Panc1 (cell line): ENCODE measurements at regions not wholly inside any gene's neighbourhood (a gene's known extent, or its start where the extent isn't known, plus 50 kb on each side); places are given as distances from the start of the nearest gene placed in this dataset.

Experiments
- ATAC-seq: fragments of 200-7000 bp; cut with Tn5 transposase; 2 replicates; pipeline ENCODE4 v1.9.1; 2020; ENCODE audit warnings: mild to moderate bottlenecking, moderate library complexity
- BruUV-seq: library from RNA; stranded (reverse); fragments of 400-500 nt; replicated peaks from 2 replicates; lab custom pipeline; 2021; lab: Mats Ljungman, UMichigan
- CTCF ChIA-PET: fragments of 300-600 bp; sonication (Branson Sonifier 250); formaldehyde crosslinking; loops from one replicate; lab custom pipeline; 2022; ENCODE audit warnings: antibody characterized with exemption; lab: Charles Lee
- POLR2A ChIA-PET: fragments of 300-600 bp; sonication (Branson Sonifier 250); formaldehyde crosslinking; loops from one replicate; lab custom pipeline; 2022; ENCODE audit warnings: antibody characterized with exemption; lab: Charles Lee
- DNase-seq: peaks from one replicate; pipeline ENCODE4 v3.0.0-alpha.2; 2010; ENCODE audit warnings: low read depth, low spot score
- H3K27ac ChIP-seq: 2 replicates; pipeline ENCODE4 v1.5.1; 2011; ENCODE audit warnings: mild to moderate bottlenecking, low read length, inconsistent platforms
- H3K27me3 ChIP-seq: fragments of 200-500 bp; sonication (Bioruptor generic); 2 replicates; pipeline ENCODE4 v1.6.0; 2014; ENCODE audit warnings: low read length, inconsistent platforms; ENCODE audit not compliant: control insufficient read depth, insufficient read depth
- H3K36me3 ChIP-seq: fragments of 200-500 bp; sonication (Bioruptor generic); 2 replicates; pipeline ENCODE4 v1.5.1; 2014; ENCODE audit warnings: inconsistent platforms, mild to moderate bottlenecking, low read length, moderate library complexity; ENCODE audit not compliant: control insufficient read depth, insufficient read depth
- H3K4me1 ChIP-seq: 2 replicates; pipeline ENCODE4 v1.5.1; 2011; ENCODE audit warnings: inconsistent platforms, mild to moderate bottlenecking, low read length, moderate library complexity; ENCODE audit not compliant: control insufficient read depth, insufficient read depth
- H3K4me3 ChIP-seq, 2 experiments: 2 replicates each; pipeline ENCODE4 v1.5.1; 2011 to 2012; ENCODE audit warnings: low read depth in 2 of 2, low read length in 2 of 2, mild to moderate bottlenecking in 2 of 2, inconsistent platforms in 1 of 2, moderate library complexity in 1 of 2
- H3K9me3 ChIP-seq: fragments of 200-500 bp; sonication (Bioruptor generic); 2 replicates; pipeline ENCODE4 v1.5.1; 2014; ENCODE audit warnings: low read depth, mild to moderate bottlenecking, inconsistent platforms, low read length, moderate library complexity; ENCODE audit not compliant: control insufficient read depth, insufficient read depth
- CTCF ChIP-seq: fragments of 450-650 bp; IDR thresholded peaks from 2 replicates; pipeline ENCODE4 v1.5.1; 2017; ENCODE audit warnings: mild to moderate bottlenecking
- POLR2AphosphoS5 ChIP-seq: IDR thresholded peaks from 2 replicates; pipeline ENCODE4 v1.6.1; 2012; ENCODE audit warnings: mild to moderate bottlenecking, low read depth, low read length, moderate library complexity
- REST ChIP-seq, 2 experiments: IDR thresholded peaks; 2 replicates each; pipeline ENCODE4 v1.6.1; 2011 to 2012; ENCODE audit warnings: low read depth in 2 of 2, control low read depth in 1 of 2, low read length in 1 of 2, mild to moderate bottlenecking in 1 of 2, moderate library complexity in 1 of 2; ENCODE audit not compliant: insufficient read depth in 1 of 2
- SIN3A ChIP-seq: IDR thresholded peaks from 2 replicates; pipeline ENCODE4 v1.6.1; 2012; ENCODE audit warnings: low read depth, mild to moderate bottlenecking, low read length, moderate library complexity, borderline replicate concordance; ENCODE audit not compliant: insufficient read depth
- TCF7L2 ChIP-seq: IDR thresholded peaks from 2 replicates; pipeline ENCODE4 v1.6.1; 2011; ENCODE audit warnings: mild to moderate bottlenecking, low read depth, low read length, inconsistent platforms
- in situ Hi-C: cut with HindIII; loops from 2 replicates; pipeline ENCODE4 v1.10.0; 2016; ENCODE audit warnings: low sequenced_read_pairs, low pct_unique_long_range_greater_than_20kb
- intact Hi-C: fragments of 100-400 bp; cut with micrococcal nuclease; formaldehyde crosslinking; loops from one replicate; pipeline ENCODE4 v1.10.0; 2022; ENCODE audit not compliant: unreplicated experiment

GRCh38 chr16:26901983-26902382 lies 164.7 kb upstream of the C16orf82 start:
- Histone ChIP-seq H3K27me3 (no peaks in the 10 kb centered on the region; the same call in 1 of the 2 replicates), H3K36me3 (no peaks in the 10 kb centered on the region; the same call in 1 of the 2 replicates), H3K9me3 (no peaks in the 10 kb centered on the region), H3K4me3 (no peak overlapping the region), H3K27ac (no peak overlapping the region), H3K4me1 (no peaks in the 10 kb centered on the region)
- POLR2A ChIA-PET: no interaction called here
- BruUV-seq: no TSS peak
- ATAC-seq: no peak
- in situ Hi-C loops: no loop called here
- no peak for DNase-seq
- intact Hi-C loops: no loop called here
- CTCF ChIA-PET: no interaction called here
- no peak for TF ChIP-seq REST (IDR thresholded peaks at IDR 0.05; ENCODE audit: insufficient read depth in 1 of 2, low read depth in 2 of 2, low read length in 1 of 2)
- TF ChIP-seq SIN3A: no peak
- TF ChIP-seq POLR2AphosphoS5: no peak
- TF ChIP-seq CTCF: no peak
- TF ChIP-seq TCF7L2: no peak

GRCh38 chr16:26905336-26905735 lies 161.4 kb upstream of the C16orf82 start:
- BruUV-seq: no TSS peak
- CTCF ChIA-PET: interaction anchor here (0.7 kb wide), 1 partner anchor 1857 kb away, joined by 6 read pairs; no protein-coding TSS in a partner anchor
- no peaks in the 10 kb centered on the region; the same call in 1 of the 2 replicates for H3K27me3 ChIP-seq

More at GRCh38 chr16:26905336-26905735, 161.4 kb upstream of the C16orf82 start:
- in situ Hi-C loops (no loop called here), intact Hi-C loops (no loop called here)
- no peaks in the 10 kb centered on the region; the same call in 1 of the 2 replicates for H3K36me3 ChIP-seq
- POLR2A ChIA-PET: no interaction called here
- no peaks in the 10 kb centered on the region for H3K4me1 ChIP-seq
- TF ChIP-seq POLR2AphosphoS5: no peak
- no peak for TF ChIP-seq REST (IDR thresholded peaks at IDR 0.05; ENCODE audit: insufficient read depth in 1 of 2, low read depth in 2 of 2, low read length in 1 of 2)
- TF ChIP-seq SIN3A: no peak
- TF ChIP-seq CTCF: no peak
- no peak for TF ChIP-seq TCF7L2
- no peaks in the 10 kb centered on the region for H3K9me3 ChIP-seq
- no peak for ATAC-seq
- H3K27ac ChIP-seq: no peak overlapping the region
- DNase-seq: no peak
- no peak overlapping the region for H3K4me3 ChIP-seq
